Stimulated activated CD4-positive, alpha-beta T cell treated with anti-CD3 and anti-CD28 coated beads, Interleukin-4, amount 100 ng/mL, for 1 hour (primary cell): ENCODE measurements at regions not wholly inside any gene's neighbourhood (a gene's known extent, or its start where the extent isn't known, plus 50 kb on each side); places are given as distances from the start of the nearest gene placed in this dataset.

Experiments
- DNase-seq: peaks from one replicate; pipeline ENCODE4 v3.0.0-alpha.2; 2020

DNA sequence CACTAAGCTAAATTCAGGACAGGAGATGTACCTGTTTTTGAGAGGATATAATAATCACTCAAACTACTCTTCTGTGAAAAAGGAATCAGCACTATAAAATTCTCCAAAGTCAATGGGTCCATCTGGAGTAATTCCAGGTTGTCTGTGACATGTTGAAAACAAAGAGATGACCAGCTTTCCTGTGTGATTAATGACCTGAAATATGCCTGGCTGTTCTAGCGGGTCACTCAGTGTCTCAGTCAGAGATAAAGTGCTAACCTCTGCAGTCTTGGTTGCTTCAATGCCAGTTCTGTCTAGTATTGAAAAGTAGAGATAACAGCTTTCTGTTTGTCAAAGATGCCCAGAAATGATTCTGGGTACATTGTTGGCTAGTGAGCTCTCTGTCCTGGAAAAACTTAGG is 722.6 kb upstream of the TENM4 start:
- DNase-seq = no peak

GRCh38 chr11:80163011-80163410 is 722.2 kb upstream of the TENM4 start:
- DNase-seq = no peak

DNA sequence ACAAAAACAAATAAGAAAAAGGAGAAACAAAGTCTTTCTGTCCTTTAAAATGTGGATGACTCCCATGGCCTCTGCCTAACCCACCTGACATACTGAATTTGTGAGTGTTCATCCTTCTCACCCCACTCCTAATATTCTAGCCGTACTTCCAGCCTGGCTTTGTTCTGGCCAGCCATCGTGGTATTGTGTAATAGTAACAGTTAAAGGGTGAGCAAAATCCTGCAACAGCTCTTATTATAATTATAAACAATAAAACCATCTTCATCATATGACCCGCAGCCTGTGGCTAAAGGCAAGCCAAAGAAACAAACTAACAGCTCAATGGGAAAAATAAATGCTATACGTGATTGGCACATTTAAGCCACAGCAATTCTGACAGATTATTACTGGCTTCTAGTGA is 721.6 kb upstream of the TENM4 start:
- no peak for DNase-seq

DNA sequence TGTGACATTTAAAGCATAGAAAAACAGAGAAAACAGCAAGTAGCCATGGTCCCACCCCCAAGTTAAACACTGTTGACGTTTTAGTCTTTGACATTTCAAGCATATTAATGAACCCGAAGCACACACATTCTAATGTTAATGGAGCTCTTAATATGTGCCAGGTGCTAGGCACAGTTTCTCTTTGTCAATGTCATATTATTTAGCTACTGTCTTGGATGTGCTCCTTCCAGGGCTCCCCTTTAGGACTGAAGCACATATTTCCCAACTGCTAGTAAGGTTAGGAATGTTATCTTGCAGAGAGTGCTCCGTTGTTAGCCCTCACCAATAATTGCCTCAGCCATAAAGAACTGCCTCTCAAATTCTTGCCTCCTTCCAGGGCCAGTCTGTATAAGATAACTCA is 716.6 kb upstream of the TENM4 start:
- DNase-seq = no peak

DNA sequence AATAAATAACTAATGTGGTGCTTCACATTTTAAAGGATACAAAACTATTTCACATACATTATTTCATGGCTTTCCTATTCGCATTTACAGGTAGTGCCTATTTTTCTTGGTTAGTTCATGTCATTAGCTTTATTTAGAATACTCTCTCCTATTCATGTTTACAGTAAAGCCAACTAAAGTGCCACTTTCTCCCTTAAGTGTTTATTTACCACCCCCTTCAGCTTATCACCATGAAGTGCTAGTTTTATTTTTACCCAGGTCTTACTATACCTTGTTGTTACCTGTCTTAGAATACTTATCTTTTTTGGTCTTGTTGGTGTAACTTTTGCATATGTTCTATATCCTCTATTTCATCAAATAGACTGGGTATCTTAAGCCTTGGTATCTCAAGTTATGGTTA is 715.2 kb upstream of the TENM4 start:
- DNase-seq = no peak

DNA sequence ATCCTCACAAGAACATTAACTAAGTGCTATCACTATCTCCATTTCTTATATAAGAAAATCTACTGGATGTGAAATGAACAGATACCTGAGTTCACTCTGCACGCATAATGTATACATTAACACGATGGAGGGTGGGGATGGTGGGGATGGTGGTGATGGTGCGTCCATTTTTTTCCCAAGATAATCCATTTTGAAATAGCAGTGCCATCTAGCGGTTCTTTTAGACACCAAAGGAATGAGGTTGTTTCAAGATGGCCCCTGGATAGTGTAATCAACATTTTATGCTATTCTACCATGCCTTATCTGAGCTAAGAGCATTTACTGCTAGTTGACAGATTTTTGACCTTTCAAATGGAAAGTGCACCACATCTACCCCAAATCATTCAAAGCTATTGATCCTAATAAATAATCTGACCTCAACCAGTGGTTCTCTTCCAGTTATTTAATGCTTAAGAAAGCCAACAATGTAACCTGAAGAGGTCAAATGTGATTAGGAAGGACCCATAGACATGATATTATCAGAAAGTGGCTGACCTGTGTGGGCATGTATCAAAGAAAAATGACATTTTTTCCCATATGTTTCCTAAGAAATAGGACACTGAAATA is 714.7 kb upstream of the TENM4 start:
- DNase-seq = no peak

GRCh38 chr11:80146232-80146631 is 705.4 kb upstream of the TENM4 start:
- no peak for DNase-seq

- no peak for DNase-seq
Measured at GRCh38 chr11:80144897-80145594, 704.2 kb upstream of the TENM4 start.

- DNase-seq = no peak
Measured at GRCh38 chr11:80136991-80137390, 696.2 kb upstream of the TENM4 start.

GRCh38 chr11:80129396-80129795 is 688.6 kb upstream of the TENM4 start:
- DNase-seq = no peak

- no peak for DNase-seq
Measured at GRCh38 chr11:80122211-80122610, 681.4 kb upstream of the TENM4 start.

DNA sequence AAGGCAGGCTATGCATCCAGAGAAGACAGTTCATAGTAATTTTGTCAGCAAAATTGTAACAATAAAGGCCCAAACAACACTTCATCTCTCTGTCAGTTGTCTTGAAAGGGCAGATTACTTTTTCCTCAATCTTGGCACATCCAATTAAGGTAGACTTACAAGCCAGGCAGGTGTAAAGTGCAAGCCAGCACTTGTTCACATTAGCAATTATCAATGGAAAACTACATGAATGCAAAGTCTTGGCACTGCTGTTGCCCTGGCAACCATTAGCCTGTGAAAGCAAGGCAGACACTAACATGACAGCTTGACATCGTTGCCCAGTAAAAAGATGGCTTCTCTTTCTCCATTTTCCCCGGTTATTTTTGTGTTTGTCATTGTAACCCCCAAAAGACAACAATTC is 677.2 kb upstream of the TENM4 start:
- DNase-seq = no peak

DNA sequence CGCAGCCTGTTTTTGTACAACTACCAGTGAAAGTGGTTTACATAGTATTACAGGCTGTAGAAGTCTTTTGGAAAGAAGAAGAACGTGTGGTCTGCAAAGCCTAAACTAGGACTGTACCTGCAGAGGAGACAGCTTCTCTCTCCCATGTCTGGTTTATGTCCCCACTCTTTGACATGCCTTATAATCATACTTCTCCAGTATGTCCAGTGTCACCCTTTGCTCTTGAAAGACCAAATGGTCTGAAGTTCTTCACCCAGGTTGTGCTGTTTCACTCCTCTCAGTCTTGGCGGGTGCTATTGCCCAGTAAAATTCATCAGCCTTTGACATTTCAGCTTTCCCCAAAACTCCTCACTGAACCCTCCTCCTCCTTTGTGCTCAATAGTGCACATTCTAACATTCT is 676.0 kb upstream of the TENM4 start:
- no peak for DNase-seq

GRCh38 chr11:80109652-80110051 is 668.8 kb upstream of the TENM4 start:
- no peak for DNase-seq

DNA sequence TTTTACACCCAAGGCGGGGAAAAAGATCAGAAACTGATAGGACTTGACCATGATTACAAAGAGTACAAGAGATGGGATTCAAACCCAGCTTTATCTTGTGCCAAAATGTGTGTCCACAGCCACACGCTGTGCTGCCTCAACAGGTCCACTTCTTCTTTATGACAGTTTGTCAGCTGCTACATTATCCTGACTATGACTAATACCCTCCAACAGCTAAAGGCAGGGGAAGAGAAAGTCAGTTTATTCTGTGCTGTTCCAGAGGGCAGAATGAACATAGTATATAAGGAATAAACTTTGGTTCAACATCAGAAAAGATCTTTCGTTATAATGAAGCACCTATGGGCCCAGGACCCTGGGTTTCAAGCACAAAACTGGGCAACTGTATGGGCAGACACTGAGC is 668.2 kb upstream of the TENM4 start:
- no peak for DNase-seq

GRCh38 chr11:80107415-80107814 is 666.6 kb upstream of the TENM4 start:
- no peak for DNase-seq

DNA sequence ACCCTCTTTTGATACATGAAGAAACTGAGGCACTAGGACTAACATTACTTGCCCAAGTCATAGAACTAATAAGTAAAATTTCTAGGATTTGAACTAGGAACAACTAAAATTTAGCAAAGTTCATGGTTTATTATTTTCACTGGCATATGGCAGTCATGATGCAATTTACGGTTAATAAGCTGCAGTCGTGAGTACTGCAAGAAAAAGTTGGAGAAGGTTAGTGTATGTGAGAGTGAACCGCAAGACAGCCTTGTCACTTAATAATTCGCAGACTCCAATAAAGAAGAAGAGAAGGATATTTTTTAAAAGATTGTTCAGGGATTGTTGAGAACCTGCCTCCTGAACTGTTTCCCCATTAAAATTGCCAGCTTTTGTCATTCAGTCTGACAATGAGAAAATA is 663.4 kb upstream of the TENM4 start:
- DNase-seq = no peak

DNA sequence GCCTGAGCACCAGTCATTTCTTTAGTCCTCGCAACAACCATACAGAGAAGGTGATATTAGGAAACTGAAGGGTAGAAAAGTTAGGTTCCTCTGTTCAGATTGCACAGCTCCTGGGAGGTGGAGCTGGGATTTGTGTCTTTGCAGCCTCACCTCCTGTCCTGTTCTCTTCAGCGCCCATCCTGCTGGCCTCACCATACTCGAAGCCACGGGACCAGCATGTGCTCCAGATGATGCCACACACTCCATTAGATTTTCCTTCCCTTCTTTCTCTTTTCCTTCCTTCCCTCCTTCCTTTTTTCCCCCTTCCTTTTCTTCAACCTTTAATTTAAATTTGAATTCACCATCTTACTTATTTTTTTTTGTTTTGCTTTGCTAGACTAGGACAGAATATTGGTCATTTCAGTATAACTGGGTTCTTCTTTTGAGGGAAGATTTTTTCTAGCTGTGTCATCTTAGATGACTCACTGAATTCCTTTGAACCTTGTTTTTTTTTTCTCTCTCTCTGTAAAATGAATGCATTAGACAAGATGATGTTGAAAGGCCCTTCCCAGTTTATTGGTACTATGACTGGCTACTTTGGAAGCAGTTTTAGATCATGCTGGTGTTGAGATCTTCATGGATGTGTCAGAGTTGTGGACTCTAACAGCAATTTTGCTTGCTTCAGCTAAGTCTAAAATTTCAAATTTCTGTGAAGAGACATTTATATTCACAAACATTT is 662.5 kb upstream of the TENM4 start:
- DNase-seq = no peak

DNA sequence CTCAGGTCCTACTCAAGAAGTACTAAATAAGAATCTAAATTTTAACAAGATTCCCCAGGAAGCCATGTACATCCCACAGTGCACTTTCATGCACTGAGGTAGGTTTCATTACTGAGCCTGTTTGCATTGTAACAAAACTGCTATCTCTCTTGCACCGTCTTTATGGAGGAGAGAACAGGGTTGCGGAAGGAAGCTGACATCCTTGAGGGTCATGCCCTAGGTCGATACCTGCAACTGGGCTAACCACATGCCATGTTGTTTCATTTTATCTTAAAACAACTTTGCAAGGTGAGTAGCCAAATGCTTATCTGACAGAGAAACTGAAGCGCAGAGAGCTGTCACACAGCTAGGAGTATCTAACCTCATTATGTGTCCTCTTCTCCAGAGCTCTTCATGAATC is 656.3 kb upstream of the TENM4 start:
- no peak for DNase-seq

GRCh38 chr11:80096736-80097135 is 655.9 kb upstream of the TENM4 start:
- DNase-seq = no peak

DNA sequence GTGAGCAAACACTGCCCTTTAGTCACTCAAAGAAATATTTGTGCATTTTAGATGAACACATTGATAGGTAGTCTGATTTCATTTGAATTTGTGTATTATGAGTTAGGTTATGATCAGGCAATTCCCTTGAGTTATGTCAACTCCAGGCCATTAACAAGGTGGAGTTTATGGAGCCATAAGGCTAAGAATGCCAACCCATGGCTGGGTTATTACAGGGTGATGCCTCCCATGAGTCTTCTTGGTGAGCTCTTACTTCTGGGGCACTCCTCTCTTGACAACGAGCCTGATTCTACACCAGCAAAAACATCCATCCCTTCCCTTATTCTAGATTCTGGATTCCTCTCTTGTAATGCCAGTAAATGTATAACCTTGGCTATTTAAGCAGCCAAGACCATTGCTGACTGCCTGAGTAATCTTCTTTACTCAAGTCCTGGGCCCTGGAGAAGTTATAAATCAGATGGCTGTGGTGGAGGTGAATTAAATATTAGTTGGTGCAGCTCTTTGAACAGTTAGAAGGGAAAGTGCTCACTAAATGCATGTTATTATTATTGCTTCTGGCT is 645.7 kb upstream of the TENM4 start:
- no peak for DNase-seq

DNA sequence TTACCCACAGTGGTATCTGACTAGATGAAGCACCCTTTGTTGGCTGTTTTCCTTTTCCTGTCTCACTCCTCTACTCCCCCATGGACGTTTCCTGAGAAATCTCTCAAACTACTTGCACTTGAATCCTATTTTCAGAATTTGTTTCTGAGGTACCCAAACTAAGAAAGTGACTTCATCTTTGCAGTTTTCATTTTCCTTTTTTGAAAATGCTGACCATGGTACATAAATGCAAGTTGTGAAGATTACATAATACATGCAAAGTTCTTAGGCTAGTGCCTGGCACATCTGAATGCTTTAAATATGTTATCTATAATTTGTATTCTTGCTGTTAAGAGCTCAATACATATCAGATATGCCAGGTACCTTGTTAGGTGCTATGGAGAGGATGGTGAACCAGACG is 644.7 kb upstream of the TENM4 start:
- DNase-seq = no peak

- DNase-seq = no peak
Measured at GRCh38 chr11:80084608-80085007, 643.8 kb upstream of the TENM4 start.

GRCh38 chr11:80083531-80083951 is 642.7 kb upstream of the TENM4 start:
- no peak for DNase-seq
